Non-pigmented ciliary epithelial cell (primary cell): ENCODE measurements at regions not wholly inside any gene's neighbourhood (a gene's known extent, or its start where the extent isn't known, plus 50 kb on each side); places are given as distances from the start of the nearest gene placed in this dataset.

Experiments used
- DNase-seq: peaks from one replicate; pipeline ENCODE4 v3.0.0-alpha.2; 2010; ENCODE audit warnings: low read depth

- DNase-seq, result no peak
Measured at GRCh38 chr16:86091976-86092375, 193.0 kb downstream of the IRF8 start.

GRCh38 chr16:86092586-86093480 is 193.9 kb downstream of the IRF8 start:
- DNase-seq, result no peak

- no peak for DNase-seq
Measured at GRCh38 chr16:86093801-86094750, 195.1 kb downstream of the IRF8 start.

- no peak for DNase-seq
Measured at GRCh38 chr16:86095131-86095752, 196.3 kb downstream of the IRF8 start.

- no peak for DNase-seq
Measured at GRCh38 chr16:86095906-86096485, 197.0 kb downstream of the IRF8 start.

GRCh38 chr16:86096850-86097249 is 197.9 kb downstream of the IRF8 start:
- no peak for DNase-seq

- no peak for DNase-seq
Measured at GRCh38 chr16:86099326-86099725, 200.4 kb downstream of the IRF8 start.

GRCh38 chr16:86100205-86101136 is 201.5 kb downstream of the IRF8 start:
- no peak for DNase-seq

- DNase-seq, result no peak
Measured at GRCh38 chr16:86101137-86101896, 202.4 kb downstream of the IRF8 start.

GRCh38 chr16:86101897-86102157 is 202.9 kb downstream of the IRF8 start:
- DNase-seq, result no peak

- DNase-seq, result no peak
Measured at GRCh38 chr16:86103320-86103719, 204.4 kb downstream of the IRF8 start.

GRCh38 chr16:86104537-86105048 is 205.6 kb downstream of the IRF8 start:
- no peak for DNase-seq

- no peak for DNase-seq
Measured at GRCh38 chr16:86107215-86107825, 208.4 kb downstream of the IRF8 start.

- no peak for DNase-seq
Measured at GRCh38 chr16:86108062-86108461, 209.1 kb downstream of the IRF8 start.

GRCh38 chr16:86110134-86110533 is 211.2 kb downstream of the IRF8 start:
- no peak for DNase-seq

- DNase-seq, result no peak
Measured at GRCh38 chr16:86110726-86111125, 211.8 kb downstream of the IRF8 start.

- no peak for DNase-seq
Measured at GRCh38 chr16:86112178-86112577, 213.2 kb downstream of the IRF8 start.

- DNase-seq, result no peak
Measured at GRCh38 chr16:86117235-86117634, 218.3 kb downstream of the IRF8 start.

- no peak for DNase-seq
Measured at GRCh38 chr16:86117756-86118155, 218.8 kb downstream of the IRF8 start.
